Natural killer cell (primary cell): ENCODE measurements at regions not wholly inside any gene's neighbourhood (a gene's known extent, or its start where the extent isn't known, plus 50 kb on each side); places are given as distances from the start of the nearest gene placed in this dataset.

Experiments
- ATAC-seq, 3 donors: fragments of 150-1000 bp in 2 of 3; fragments of 200-7000 bp in 1 of 3; cut with Tn5 transposase; 1 replicate in 1 of 3; 2 replicates in 2 of 3; pipeline ENCODE4 v1.10.0; 2021; ENCODE audit warnings: mild to moderate bottlenecking in 2 of 3, moderate library complexity in 2 of 3
- DNase-seq, 2 donors: peaks; one replicate each; pipeline versions ENCODE4 v3.0.0 to v3.0.0-alpha.2; 2013 to 2021; ENCODE audit warnings: mixed read lengths in 1 of 2
- H3K27ac ChIP-seq: one replicate; pipeline ENCODE4 v1.5.1; 2013; ENCODE audit warnings: mild to moderate bottlenecking, low read length
- H3K27me3 ChIP-seq: one replicate; pipeline ENCODE4 v1.6.1; 2013; ENCODE audit warnings: low read length; ENCODE audit not compliant: control insufficient read depth, insufficient read depth
- H3K36me3 ChIP-seq: one replicate; pipeline ENCODE4 v1.6.1; 2013; ENCODE audit warnings: low read length; ENCODE audit not compliant: control insufficient read depth, insufficient read depth
- H3K4me1 ChIP-seq: one replicate; pipeline ENCODE4 v1.6.1; 2013; ENCODE audit warnings: low read length; ENCODE audit not compliant: control insufficient read depth, insufficient read depth
- H3K4me3 ChIP-seq: one replicate; pipeline ENCODE4 v1.5.1; 2013; ENCODE audit warnings: low read length
- H3K9me3 ChIP-seq: one replicate; pipeline ENCODE4 v1.6.1; 2013; ENCODE audit warnings: low read length; ENCODE audit not compliant: control insufficient read depth, insufficient read depth
- H3K27ac Mint-ChIP-seq, 2 donors: one replicate each; pipeline ENCODE4 v1.8.0; 2022; ENCODE audit warnings: mild to moderate bottlenecking in 2 of 2, mixed read lengths in 2 of 2, moderate library complexity in 1 of 2
- H3K27me3 Mint-ChIP-seq, 2 donors: one replicate each; pipeline ENCODE4 v1.8.0; 2022; ENCODE audit warnings: low read depth in 2 of 2, mixed read lengths in 2 of 2
- H3K36me3 Mint-ChIP-seq: one replicate; pipeline ENCODE4 v1.8.0; 2022; ENCODE audit warnings: mixed read lengths
- H3K4me1 Mint-ChIP-seq, 2 donors: one replicate each; pipeline ENCODE4 v1.8.0; 2022; ENCODE audit warnings: mixed read lengths in 2 of 2
- H3K4me3 Mint-ChIP-seq: one replicate; pipeline ENCODE4 v1.8.0; 2022; ENCODE audit warnings: mild to moderate bottlenecking, moderate library complexity, mixed read lengths
- H3K9me3 Mint-ChIP-seq, 2 donors: one replicate each; pipeline ENCODE4 v1.8.0; 2022; ENCODE audit warnings: mixed read lengths in 2 of 2
- WGBS: methylation state at CpG from one replicate; pipeline ENCODE4 v1.1.7; 2013; ENCODE audit warnings: missing lambda C conversion rate; ENCODE audit not compliant: insufficient coverage; 5-methylcytosine and 5-hydroxymethylcytosine counted together
- intact Hi-C: fragments of 100-400 bp; cut with micrococcal nuclease; formaldehyde crosslinking; loops from one replicate; pipeline ENCODE4 v1.14.2; 2022
- TF ChIP-seq, protein P1 (sequence below): fragments of 200-600 bp; IDR thresholded peaks from one replicate; pipeline ENCODE4 v1.8.0; 2022; ENCODE audit warnings: antibody characterized with exemption

DNA sequence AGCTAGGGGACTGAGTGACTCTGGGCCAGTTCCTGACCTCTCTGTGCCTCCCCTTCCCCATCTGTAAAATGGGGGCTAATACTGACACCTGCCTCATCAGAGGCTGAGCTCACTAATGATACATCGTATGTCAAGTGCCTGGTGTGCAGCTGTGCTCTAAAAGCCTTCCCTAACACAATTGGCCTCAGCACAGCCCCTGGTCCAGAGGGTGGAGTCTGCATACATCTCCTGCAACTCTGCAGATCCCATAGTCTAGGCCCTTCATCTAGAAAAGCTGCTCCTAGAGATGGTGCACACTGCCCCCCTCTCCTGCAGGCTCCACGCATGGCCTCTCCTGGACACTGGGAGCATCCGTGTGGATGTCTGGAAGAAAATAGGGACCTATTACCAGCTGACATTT lies 255.0 kb downstream of the RPS24 start:
- Histone ChIP-seq H3K9me3 (no peaks in the 10 kb centered on the region), H3K4me1 (no peaks in the 10 kb centered on the region), H3K27ac (no peak overlapping the region), H3K4me3 (no peak overlapping the region), H3K27me3 (no peaks in the 10 kb centered on the region), H3K36me3 (no peaks in the 10 kb centered on the region)
- no peaks in the 10 kb centered on the region for H3K9me3 Mint-ChIP-seq
- no peaks in the 10 kb centered on the region for H3K36me3 Mint-ChIP-seq
- no peak for ATAC-seq
- DNase-seq: no peak
- H3K27me3 Mint-ChIP-seq: peaks cover 0 to 5% of the 10 kb centered on the region in 2 donors
- H3K4me3 Mint-ChIP-seq: no peak overlapping the region
- H3K4me1 Mint-ChIP-seq: no peaks in the 10 kb centered on the region
- intact Hi-C loops: no loop called here
- TF ChIP-seq, protein P1, sequence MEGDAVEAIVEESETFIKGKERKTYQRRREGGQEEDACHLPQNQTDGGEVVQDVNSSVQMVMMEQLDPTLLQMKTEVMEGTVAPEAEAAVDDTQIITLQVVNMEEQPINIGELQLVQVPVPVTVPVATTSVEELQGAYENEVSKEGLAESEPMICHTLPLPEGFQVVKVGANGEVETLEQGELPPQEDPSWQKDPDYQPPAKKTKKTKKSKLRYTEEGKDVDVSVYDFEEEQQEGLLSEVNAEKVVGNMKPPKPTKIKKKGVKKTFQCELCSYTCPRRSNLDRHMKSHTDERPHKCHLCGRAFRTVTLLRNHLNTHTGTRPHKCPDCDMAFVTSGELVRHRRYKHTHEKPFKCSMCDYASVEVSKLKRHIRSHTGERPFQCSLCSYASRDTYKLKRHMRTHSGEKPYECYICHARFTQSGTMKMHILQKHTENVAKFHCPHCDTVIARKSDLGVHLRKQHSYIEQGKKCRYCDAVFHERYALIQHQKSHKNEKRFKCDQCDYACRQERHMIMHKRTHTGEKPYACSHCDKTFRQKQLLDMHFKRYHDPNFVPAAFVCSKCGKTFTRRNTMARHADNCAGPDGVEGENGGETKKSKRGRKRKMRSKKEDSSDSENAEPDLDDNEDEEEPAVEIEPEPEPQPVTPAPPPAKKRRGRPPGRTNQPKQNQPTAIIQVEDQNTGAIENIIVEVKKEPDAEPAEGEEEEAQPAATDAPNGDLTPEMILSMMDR: no peak
- no peak overlapping the region for H3K27ac Mint-ChIP-seq
- 84% methylated on average over 3 of the region's 3 CpGs for WGBS

DNA sequence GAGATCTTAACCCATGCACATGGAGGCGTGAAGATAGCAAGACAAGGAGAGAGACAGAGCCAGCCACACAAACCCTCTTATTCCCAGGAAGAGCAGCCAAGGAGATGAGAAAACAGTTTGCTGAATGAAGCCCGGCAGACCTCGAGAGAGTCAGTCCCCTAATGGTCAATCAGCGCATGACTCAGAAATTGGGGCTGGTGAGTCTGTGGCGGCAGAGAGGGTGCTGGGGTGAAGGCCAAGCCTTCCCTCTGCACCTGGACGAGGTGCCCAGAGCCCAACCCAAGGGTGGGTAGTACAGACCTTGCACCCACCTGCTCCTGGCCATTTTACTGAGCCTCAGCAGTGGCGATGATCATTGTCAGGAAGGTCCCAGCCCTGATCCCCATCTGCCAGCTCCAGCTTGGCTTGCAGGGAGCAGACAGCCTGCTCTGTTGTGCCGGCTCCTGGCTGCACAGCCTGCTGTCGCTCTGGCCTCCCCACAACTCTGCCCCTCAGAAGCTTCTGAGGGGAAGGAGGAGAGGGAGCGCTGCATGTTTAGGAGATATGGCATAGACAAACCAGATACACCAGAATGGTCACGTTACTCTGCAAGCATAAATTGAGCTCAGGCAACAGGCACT lies 256.6 kb downstream of the RPS24 start:
- intact Hi-C loops: no loop called here
- no peaks in the 10 kb centered on the region for H3K4me1 Mint-ChIP-seq
- Histone ChIP-seq H3K4me1 (no peaks in the 10 kb centered on the region), H3K27me3 (no peaks in the 10 kb centered on the region), H3K9me3 (no peaks in the 10 kb centered on the region), H3K4me3 (no peak overlapping the region), H3K27ac (no peak overlapping the region), H3K36me3 (no peaks in the 10 kb centered on the region)
- DNase-seq: no peak
- no peaks in the 10 kb centered on the region for H3K36me3 Mint-ChIP-seq
- no peaks in the 10 kb centered on the region for H3K9me3 Mint-ChIP-seq
- H3K27me3 Mint-ChIP-seq: peaks cover 0 to 5% of the 10 kb centered on the region in 2 donors
- H3K4me3 Mint-ChIP-seq: no peak overlapping the region
- TF ChIP-seq, protein P1: no peak
- H3K27ac Mint-ChIP-seq: no peak overlapping the region
- ATAC-seq: no peak
- WGBS: 84% methylated on average over 10 of the region's 11 CpGs

DNA sequence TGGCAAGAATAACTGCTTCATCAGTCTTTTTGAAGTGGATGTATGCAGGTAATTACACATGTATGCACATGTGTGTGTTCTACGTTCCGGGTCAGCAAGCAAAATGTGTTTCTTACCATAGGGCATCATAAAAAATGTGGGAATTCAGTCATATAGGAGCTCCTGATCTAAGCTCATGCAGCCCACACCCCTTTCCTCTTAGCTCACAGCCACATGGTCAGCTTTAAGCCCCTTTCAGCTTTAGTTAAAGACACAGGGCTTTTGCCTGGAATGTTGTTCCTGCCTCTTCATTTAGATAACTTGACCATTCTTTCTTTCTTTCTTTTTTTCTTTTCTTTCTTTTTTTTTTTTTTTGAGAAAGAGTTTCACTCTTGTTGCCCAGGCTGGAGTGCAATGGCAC lies 258.1 kb downstream of the RPS24 start:
- peaks cover 0 to 5% of the 10 kb centered on the region in 2 donors for H3K27me3 Mint-ChIP-seq
- no peak overlapping the region for H3K27ac ChIP-seq
- H3K4me1 ChIP-seq: no peaks in the 10 kb centered on the region
- 92% methylated on average over 2 of the region's 2 CpGs for WGBS
- DNase-seq (no peak), ATAC-seq (no peak)
- H3K36me3 ChIP-seq: no peaks in the 10 kb centered on the region
- H3K9me3 ChIP-seq: no peaks in the 10 kb centered on the region
- no peak overlapping the region for H3K4me3 Mint-ChIP-seq
- H3K4me3 ChIP-seq: no peak overlapping the region
- H3K27ac Mint-ChIP-seq: no peak overlapping the region
- no peaks in the 10 kb centered on the region for H3K36me3 Mint-ChIP-seq
- no peaks in the 10 kb centered on the region for H3K9me3 Mint-ChIP-seq
- intact Hi-C loops: no loop called here
- no peaks in the 10 kb centered on the region for H3K4me1 Mint-ChIP-seq
- TF ChIP-seq, protein P1: no peak
- H3K27me3 ChIP-seq: no peaks in the 10 kb centered on the region
